ENCODE measurements at regions not wholly inside any gene's neighbourhood (a gene's known extent, or its start where the extent isn't known, plus 50 kb on each side); places are given as distances from the start of the nearest gene placed in this dataset.

DNA sequence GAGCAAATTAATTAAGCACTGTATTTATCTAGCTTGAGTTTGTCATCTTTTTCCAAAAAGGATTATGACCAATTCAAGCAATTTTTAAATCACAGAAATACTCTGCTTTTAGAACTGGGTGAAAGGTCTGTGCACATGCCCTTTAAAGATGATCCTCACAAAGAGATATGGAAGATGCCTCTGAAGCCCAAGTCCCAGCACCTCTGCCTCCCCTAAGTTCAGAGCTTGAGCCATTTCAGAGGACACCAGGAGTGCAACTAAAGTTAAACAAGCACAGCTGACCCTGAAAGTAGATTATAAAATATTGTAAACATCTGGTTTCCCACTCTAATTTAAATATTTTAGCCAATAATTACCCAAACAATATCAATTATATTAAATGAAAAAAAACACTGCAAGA is 139.5 kb upstream of the BEND6 start:
- H3K27ac Mint-ChIP-seq = no peak overlapping the region
- no peaks in the 10 kb centered on the region for H3K79me2 ChIP-seq (ENCODE audit: control insufficient read depth, insufficient read depth, low read length)

GRCh38 chr6:56814802-56815201 is 140.1 kb upstream of the BEND6 start:
- no peaks in the 10 kb centered on the region for H3K79me2 ChIP-seq (ENCODE audit: control insufficient read depth, insufficient read depth, low read length)
- no peak for ATAC-seq (ENCODE audit: low read depth)
- no peak overlapping the region for H3K27ac ChIP-seq (ENCODE audit: low read length in 2 of 2)
- intact Hi-C loops (cut with micrococcal nuclease) = no loop called here
- Mint-ChIP-seq H3K9me3 (ENCODE audit: insufficient read depth) (no peaks in the 10 kb centered on the region), H3K27me3 (no peaks in the 10 kb centered on the region), H3K27ac (no peak overlapping the region), H3K4me1 (no peaks in the 10 kb centered on the region), H3K4me3 (no peak overlapping the region)
- no peaks in the 10 kb centered on the region for H3K36me3 ChIP-seq (replicated peaks in 1 of 2; ENCODE audit: control extremely low read depth in 1 of 2, control insufficient read depth in 1 of 2, extremely low read depth in 1 of 2, insufficient read depth in 2 of 2, low read length in 1 of 2)
- no peak for DNase-seq
- no peaks in the 10 kb centered on the region for H4K20me1 ChIP-seq (ENCODE audit: control insufficient read depth, insufficient read depth, low read length, poor library complexity, severe bottlenecking)
- ChIA-PET POLR2A (no interaction called here), CTCF (no interaction called here)
- no peaks in the 10 kb centered on the region for H3K9me3 ChIP-seq (ENCODE audit: control extremely low read depth in 1 of 3, control insufficient read depth in 2 of 3, insufficient read depth in 1 of 3, low read length in 2 of 3)
- no CpG with 5 or more reads among the region's 7 CpGs for WGBS (ENCODE audit: insufficient coverage)
- no peak overlapping the region for H3K4me2 ChIP-seq (replicated peaks; ENCODE audit: low read depth, low read length, poor library complexity, severe bottlenecking)
- no peak overlapping the region for H3K4me3 ChIP-seq (ENCODE audit: control extremely low read depth in 1 of 5, extremely low read depth in 1 of 5, insufficient read depth in 1 of 5, low read depth in 2 of 5, low read length in 4 of 5)
- no peaks in the 10 kb centered on the region for H3K4me1 ChIP-seq (ENCODE audit: control insufficient read depth in 2 of 2, insufficient read depth in 2 of 2, low read length in 2 of 2)
- no peak overlapping the region for H2AFZ ChIP-seq (ENCODE audit: insufficient read depth, low read depth, low read length, poor library complexity, severe bottlenecking)
- H3K9ac ChIP-seq (ENCODE audit: low read length) = no peak overlapping the region
- no peaks in the 10 kb centered on the region for H3K27me3 ChIP-seq (replicated peaks in 1 of 4; ENCODE audit: control extremely low read depth in 1 of 4, control insufficient read depth in 3 of 4, insufficient read depth in 4 of 4, low read length in 3 of 4)
- TF ChIP-seq, protein P1, sequence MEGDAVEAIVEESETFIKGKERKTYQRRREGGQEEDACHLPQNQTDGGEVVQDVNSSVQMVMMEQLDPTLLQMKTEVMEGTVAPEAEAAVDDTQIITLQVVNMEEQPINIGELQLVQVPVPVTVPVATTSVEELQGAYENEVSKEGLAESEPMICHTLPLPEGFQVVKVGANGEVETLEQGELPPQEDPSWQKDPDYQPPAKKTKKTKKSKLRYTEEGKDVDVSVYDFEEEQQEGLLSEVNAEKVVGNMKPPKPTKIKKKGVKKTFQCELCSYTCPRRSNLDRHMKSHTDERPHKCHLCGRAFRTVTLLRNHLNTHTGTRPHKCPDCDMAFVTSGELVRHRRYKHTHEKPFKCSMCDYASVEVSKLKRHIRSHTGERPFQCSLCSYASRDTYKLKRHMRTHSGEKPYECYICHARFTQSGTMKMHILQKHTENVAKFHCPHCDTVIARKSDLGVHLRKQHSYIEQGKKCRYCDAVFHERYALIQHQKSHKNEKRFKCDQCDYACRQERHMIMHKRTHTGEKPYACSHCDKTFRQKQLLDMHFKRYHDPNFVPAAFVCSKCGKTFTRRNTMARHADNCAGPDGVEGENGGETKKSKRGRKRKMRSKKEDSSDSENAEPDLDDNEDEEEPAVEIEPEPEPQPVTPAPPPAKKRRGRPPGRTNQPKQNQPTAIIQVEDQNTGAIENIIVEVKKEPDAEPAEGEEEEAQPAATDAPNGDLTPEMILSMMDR (IDR thresholded peaks at IDR 0.05) = no peak
- TF ChIP-seq EZH2 (IDR thresholded peaks at IDR 0.05; ENCODE audit: borderline replicate concordance, insufficient read depth, low read depth, low read length, poor library complexity, severe bottlenecking) = no peak

More for the DNA sequence above, 139.5 kb upstream of the BEND6 start:
- DNase-seq (no peak), ATAC-seq (ENCODE audit: low read depth) (no peak)
- TF ChIP-seq EZH2 (IDR thresholded peaks at IDR 0.05; ENCODE audit: borderline replicate concordance, insufficient read depth, low read depth, low read length, poor library complexity, severe bottlenecking) = no peak
- TF ChIP-seq, protein P1 (IDR thresholded peaks at IDR 0.05) = no peak
- intact Hi-C loops (cut with micrococcal nuclease) = no loop called here
- Histone ChIP-seq H3K9me3 (ENCODE audit: control extremely low read depth in 1 of 3, control insufficient read depth in 2 of 3, insufficient read depth in 1 of 3, low read length in 2 of 3) (no peaks in the 10 kb centered on the region), H3K27me3 (replicated peaks in 1 of 4; ENCODE audit: control extremely low read depth in 1 of 4, control insufficient read depth in 3 of 4, insufficient read depth in 4 of 4, low read length in 3 of 4) (no peaks in the 10 kb centered on the region), H3K9ac (ENCODE audit: low read length) (no peak overlapping the region), H3K4me3 (ENCODE audit: control extremely low read depth in 1 of 5, extremely low read depth in 1 of 5, insufficient read depth in 1 of 5, low read depth in 2 of 5, low read length in 4 of 5) (no peak overlapping the region), H2AFZ (ENCODE audit: insufficient read depth, low read depth, low read length, poor library complexity, severe bottlenecking) (no peak overlapping the region), H4K20me1 (ENCODE audit: control insufficient read depth, insufficient read depth, low read length, poor library complexity, severe bottlenecking) (no peaks in the 10 kb centered on the region), H3K27ac (ENCODE audit: low read length in 2 of 2) (no peak overlapping the region), H3K4me1 (ENCODE audit: control insufficient read depth in 2 of 2, insufficient read depth in 2 of 2, low read length in 2 of 2) (no peaks in the 10 kb centered on the region), H3K4me2 (replicated peaks; ENCODE audit: low read depth, low read length, poor library complexity, severe bottlenecking) (no peak overlapping the region), H3K36me3 (replicated peaks in 1 of 2; ENCODE audit: control extremely low read depth in 1 of 2, control insufficient read depth in 1 of 2, extremely low read depth in 1 of 2, insufficient read depth in 2 of 2, low read length in 1 of 2) (no peaks in the 10 kb centered on the region)
- ChIA-PET CTCF (no interaction called here), POLR2A (no interaction called here)
- H3K4me3 Mint-ChIP-seq = no peak overlapping the region
- H3K4me1 Mint-ChIP-seq = no peaks in the 10 kb centered on the region
- H3K27me3 Mint-ChIP-seq = no peaks in the 10 kb centered on the region
- no peaks in the 10 kb centered on the region for H3K9me3 Mint-ChIP-seq (ENCODE audit: insufficient read depth)

All from B cell (primary cell).